Aorta (tissue), 5 donors: ENCODE measurements at regions not wholly inside any gene's neighbourhood (a gene's known extent, or its start where the extent isn't known, plus 50 kb on each side); places are given as distances from the start of the nearest gene placed in this dataset.
"Not testable (repeated sequence)": the region's sequence is repeated elsewhere in the genome, so short reads cannot be mapped to it uniquely, and the experiment has no call there.

Experiments used
- ATAC-seq: fragments of 200-7000 bp; cut with Tn5 transposase; one replicate; pipeline ENCODE4 v1.9.1; 2022; ENCODE audit warnings: moderate library complexity; ENCODE audit not compliant: low FRiP score
- DNase-seq, 2 donors: peaks; one replicate each; pipeline ENCODE4 v3.0.0-alpha.2; 2020
- H3K27ac ChIP-seq, 2 donors: one replicate each; pipeline ENCODE4 v1.5.1; 2013; ENCODE audit warnings: low read length in 2 of 2, mild to moderate bottlenecking in 2 of 2, moderate library complexity in 2 of 2, control low read depth in 1 of 2, inconsistent platforms in 1 of 2, low read depth in 1 of 2
- H3K27me3 ChIP-seq, 2 donors: one replicate each; pipeline ENCODE4 v1.6.1; 2013; ENCODE audit warnings: control low read depth in 1 of 2, low read length in 1 of 2, mild to moderate bottlenecking in 1 of 2, moderate library complexity in 1 of 2; ENCODE audit not compliant: insufficient read depth in 2 of 2, control insufficient read depth in 1 of 2
- H3K36me3 ChIP-seq, 2 donors: one replicate each; pipeline ENCODE4 v1.6.1; 2013; ENCODE audit warnings: control low read depth in 1 of 2, low read length in 1 of 2, mild to moderate bottlenecking in 1 of 2; ENCODE audit not compliant: insufficient read depth in 2 of 2, control insufficient read depth in 1 of 2
- H3K4me1 ChIP-seq, 2 donors: one replicate each; pipeline ENCODE4 v1.6.1; 2013; ENCODE audit warnings: low read length in 2 of 2, control low read depth in 1 of 2, mild to moderate bottlenecking in 1 of 2, moderate library complexity in 1 of 2; ENCODE audit not compliant: insufficient read depth in 2 of 2, control insufficient read depth in 1 of 2
- H3K4me3 ChIP-seq, 2 donors: one replicate each; pipeline ENCODE4 v1.5.1; 2013; ENCODE audit warnings: low read length in 2 of 2, control low read depth in 1 of 2, mild to moderate bottlenecking in 1 of 2
- H3K9me3 ChIP-seq: one replicate; pipeline ENCODE4 v1.6.1; 2013; ENCODE audit warnings: mild to moderate bottlenecking, low read length; ENCODE audit not compliant: control insufficient read depth
- WGBS, 2 donors: extraction: QIAGEN DNeasy Blood & Tissue Kit; methylation state at CpG; one replicate each; pipeline ENCODE4 v1.1.7; 2013; 5-methylcytosine and 5-hydroxymethylcytosine counted together
- intact Hi-C, 2 donors: fragments of 100-400 bp; cut with DNase I; formaldehyde crosslinking; loops; one replicate each; pipeline versions ENCODE4 v1.14.2 to v1.15.0; 2022
- donor health status: healthy with polysubstance abuse.
- donor health status: Bipolar disorder and iron deficiency.
- donor health status: DM: no; HTN: no; CAD: no.
- donor health status: DM: no; HTN: no; CAD: no.
- donor health status: DM: yes; HTN: yes; CAD: no.

GRCh38 chr11:116331381-116331780 lies 441.4 kb downstream of the BUD13 start:
- intact Hi-C loops = no loop called here
- ATAC-seq (no peak), DNase-seq (no peak)
- H3K9me3 ChIP-seq = peaks cover 1% of the 10 kb centered on the region
- no peaks in the 10 kb centered on the region for H3K36me3 ChIP-seq
- no peak overlapping the region for H3K4me3 ChIP-seq
- no peaks in the 10 kb centered on the region for H3K4me1 ChIP-seq
- H3K27ac ChIP-seq = no peak overlapping the region
- H3K27me3 ChIP-seq = no peaks in the 10 kb centered on the region
- 82 to 87% methylated on average over 4 of the region's 4 CpGs for WGBS, 2 donors

DNA sequence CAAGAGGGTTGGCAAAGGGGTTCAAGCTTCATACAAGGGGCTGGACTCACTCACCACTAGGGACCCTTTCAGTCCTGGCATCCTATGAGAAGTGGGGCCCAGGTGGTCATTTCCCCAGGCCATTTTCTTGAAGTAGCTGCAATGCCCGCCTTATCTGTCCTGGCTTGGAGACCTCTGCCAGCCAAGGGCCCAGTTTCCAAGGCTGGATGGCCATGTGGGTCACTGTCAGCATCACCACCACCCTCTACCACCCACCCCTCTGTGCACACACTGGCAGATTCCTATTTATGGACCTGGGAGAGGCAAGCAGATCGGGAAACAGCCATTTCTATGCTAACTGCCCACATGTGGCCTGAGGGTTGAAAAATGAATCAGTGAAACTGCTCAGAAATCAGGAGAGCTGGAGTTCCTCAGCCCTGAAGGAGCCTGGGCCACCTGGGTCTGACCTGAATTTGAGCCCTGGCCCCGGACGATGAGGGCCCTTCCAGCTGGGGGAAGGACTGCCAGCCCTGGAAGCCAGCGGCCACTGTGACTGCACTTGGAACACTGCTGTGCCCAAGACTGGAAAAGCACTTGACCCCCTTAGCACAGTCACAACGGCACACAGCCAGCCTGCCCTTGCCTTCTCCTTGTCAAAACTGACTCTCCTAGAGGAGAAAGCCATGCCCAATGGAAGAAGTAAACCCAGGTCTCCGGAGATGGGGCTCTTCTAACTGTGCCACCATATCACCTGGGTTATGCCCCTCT lies 442.2 kb downstream of the BUD13 start:
- H3K4me1 ChIP-seq = no peaks in the 10 kb centered on the region
- H3K27me3 ChIP-seq = no peaks in the 10 kb centered on the region
- no peaks in the 10 kb centered on the region for H3K9me3 ChIP-seq
- ATAC-seq = peak; percentile 22
- H3K36me3 ChIP-seq = no peaks in the 10 kb centered on the region
- intact Hi-C loops = no loop called here
- H3K4me3 ChIP-seq = no peak overlapping the region
- no peak for DNase-seq
- H3K27ac ChIP-seq = no peak overlapping the region
- WGBS, 2 donors = 81 to 86% methylated on average over 7 of the region's 7 CpGs

GRCh38 chr11:116329354-116330090 lies 443.3 kb downstream of the BUD13 start:
- Histone ChIP-seq H3K4me3 (no peak overlapping the region), H3K9me3 (no peaks in the 10 kb centered on the region), H3K4me1 (no peaks in the 10 kb centered on the region), H3K36me3 (no peaks in the 10 kb centered on the region), H3K27ac (no peak overlapping the region), H3K27me3 (no peaks in the 10 kb centered on the region)
- 75 to 78% methylated on average over 9 of the region's 9 CpGs for WGBS, 2 donors
- intact Hi-C loops = no loop called here
- ATAC-seq (no peak), DNase-seq (no peak)

DNA sequence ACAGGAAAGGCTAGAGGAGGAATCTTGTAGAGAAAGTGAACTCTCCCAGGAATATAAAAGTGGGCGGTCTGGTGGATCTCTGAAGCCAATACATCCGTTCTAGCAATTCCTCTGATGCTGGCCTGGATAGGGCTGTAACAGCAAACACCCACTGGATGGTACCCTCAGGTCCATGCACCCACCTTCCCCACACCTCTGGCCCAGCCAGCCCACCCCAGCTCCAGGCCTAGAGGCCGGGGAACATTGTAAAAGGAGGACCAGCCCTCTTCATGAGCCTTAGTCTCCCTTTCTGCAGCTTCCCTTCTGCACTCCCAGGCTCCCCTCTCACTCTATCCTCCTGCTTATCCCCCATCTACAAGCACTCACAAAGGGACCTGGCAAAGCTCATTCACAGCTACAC lies 443.9 kb downstream of the BUD13 start:
- H3K9me3 ChIP-seq = no peaks in the 10 kb centered on the region
- no peak for DNase-seq
- no peaks in the 10 kb centered on the region for H3K27me3 ChIP-seq
- ATAC-seq = no peak
- intact Hi-C loops = no loop called here
- no peaks in the 10 kb centered on the region for H3K36me3 ChIP-seq
- H3K27ac ChIP-seq = no peak overlapping the region
- no peak overlapping the region for H3K4me3 ChIP-seq
- H3K4me1 ChIP-seq = no peaks in the 10 kb centered on the region
- WGBS, 2 donors = 78 to 93% methylated on average over 3 of the region's 3 CpGs

DNA sequence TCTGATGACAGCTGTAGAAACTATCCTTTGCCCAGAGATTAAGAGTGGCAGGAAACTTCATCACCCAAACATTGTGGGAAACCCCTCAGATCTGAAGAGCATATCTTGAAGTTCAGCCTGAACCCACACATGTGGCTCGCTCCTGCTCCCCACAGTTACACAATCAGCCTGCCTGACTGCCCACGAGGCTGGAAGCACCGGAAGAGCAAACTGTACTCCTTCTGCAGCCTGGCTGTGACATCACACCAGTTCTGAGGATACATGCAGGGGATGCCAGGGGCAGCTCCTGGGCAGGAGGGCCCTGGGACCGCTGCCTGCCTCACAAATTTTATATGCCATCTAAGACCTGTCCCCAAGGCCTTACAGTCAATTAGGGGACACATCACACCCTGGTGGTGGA lies 444.4 kb downstream of the BUD13 start:
- H3K4me1 ChIP-seq = no peaks in the 10 kb centered on the region
- WGBS, 2 donors = 70 to 78% methylated on average over 4 of the region's 4 CpGs
- ATAC-seq (no peak), DNase-seq (no peak)
- H3K4me3 ChIP-seq = no peak overlapping the region
- no peaks in the 10 kb centered on the region for H3K36me3 ChIP-seq
- no peaks in the 10 kb centered on the region for H3K27me3 ChIP-seq
- no peak overlapping the region for H3K27ac ChIP-seq
- no peaks in the 10 kb centered on the region for H3K9me3 ChIP-seq
- intact Hi-C loops = no loop called here

- Histone ChIP-seq H3K27ac (no peak overlapping the region), H3K36me3 (no peaks in the 10 kb centered on the region), H3K4me3 (no peak overlapping the region), H3K27me3 (no peaks in the 10 kb centered on the region), H3K4me1 (no peaks in the 10 kb centered on the region), H3K9me3 (no peaks in the 10 kb centered on the region)
- no peak for ATAC-seq
- intact Hi-C loops = no loop called here
- 69 to 80% methylated on average over 2 of the region's 2 CpGs for WGBS, 2 donors
- DNase-seq = no peak
Measured at GRCh38 chr11:116326146-116326545, 446.6 kb downstream of the BUD13 start.

DNA sequence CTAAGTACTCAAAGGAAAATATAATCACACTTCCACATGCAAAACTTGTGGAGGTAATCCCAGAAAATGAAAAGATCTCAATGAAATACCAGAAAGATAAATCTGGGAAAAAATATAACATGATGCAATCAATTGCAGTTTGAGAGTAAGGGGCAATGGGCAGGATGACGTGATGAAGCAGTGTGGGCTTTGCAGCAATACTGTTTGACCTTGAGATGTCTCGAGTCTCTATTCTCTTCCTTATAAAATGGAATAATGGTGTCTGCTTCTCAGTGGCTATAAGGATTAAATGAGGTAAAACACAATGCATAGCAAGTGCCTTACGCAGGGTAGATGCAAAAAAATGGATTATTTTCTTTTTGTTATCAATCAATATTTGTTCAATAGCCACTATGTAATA lies 447.5 kb downstream of the BUD13 start:
- intact Hi-C loops = no loop called here
- H3K27me3 ChIP-seq = no peaks in the 10 kb centered on the region
- ATAC-seq = no peak
- no peaks in the 10 kb centered on the region for H3K9me3 ChIP-seq
- H3K36me3 ChIP-seq = no peaks in the 10 kb centered on the region
- no peak for DNase-seq
- H3K4me1 ChIP-seq = no peaks in the 10 kb centered on the region
- WGBS, 2 donors = 80 to 89% methylated on average over 3 of the region's 3 CpGs
- no peak overlapping the region for H3K4me3 ChIP-seq
- H3K27ac ChIP-seq = no peak overlapping the region

DNA sequence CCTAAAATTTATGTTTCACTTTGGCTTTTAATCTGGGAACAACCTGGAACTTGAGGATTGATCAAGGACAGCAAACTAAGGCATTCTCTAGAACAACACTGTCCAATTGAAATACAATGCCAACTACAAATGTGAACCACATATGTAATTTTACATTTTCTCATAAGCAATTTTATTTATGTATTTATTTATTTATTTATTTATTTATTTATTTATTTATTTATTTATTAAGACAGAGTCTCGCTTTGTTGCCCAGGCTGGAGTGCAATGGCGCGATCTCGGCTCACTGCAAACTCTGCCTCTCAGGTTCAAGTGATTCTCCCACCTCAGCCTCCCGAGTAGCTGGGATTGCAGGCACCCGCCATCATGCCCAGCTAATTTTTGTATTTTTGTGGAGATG lies 448.7 kb downstream of the BUD13 start:
- H3K9me3 ChIP-seq, DNase-seq, H3K4me1 ChIP-seq, ATAC-seq, H3K27ac ChIP-seq, intact Hi-C loops, H3K27me3 ChIP-seq, H3K4me3 ChIP-seq, H3K36me3 ChIP-seq: not testable (repeated sequence)
- WGBS, 2 donors = 97% methylated on average over 6 of the region's 6 CpGs

- H3K27me3 ChIP-seq = peaks cover 0 to 1% of the 10 kb centered on the region in 2 donors
- DNase-seq (no peak), ATAC-seq (no peak)
- H3K27ac ChIP-seq = no peak overlapping the region
- no peaks in the 10 kb centered on the region for H3K36me3 ChIP-seq
- no peaks in the 10 kb centered on the region for H3K4me1 ChIP-seq
- H3K9me3 ChIP-seq = no peaks in the 10 kb centered on the region
- no peak overlapping the region for H3K4me3 ChIP-seq
- 55 to 60% methylated on average over 3 of the region's 3 CpGs for WGBS, 2 donors
- intact Hi-C loops = no loop called here
Measured at GRCh38 chr11:116317212-116317611, 455.6 kb downstream of the BUD13 start.
